Stimulated activated CD8-positive, alpha-beta memory T cell treated with anti-CD3 and anti-CD28 coated beads, Interleukin-12 subunit alpha, Interleukin-12 subunit beta, amount 100 ng/mL, for 24 hours (primary cell): ENCODE measurements at regions not wholly inside any gene's neighbourhood (a gene's known extent, or its start where the extent isn't known, plus 50 kb on each side); places are given as distances from the start of the nearest gene placed in this dataset.

Source experiments
- DNase-seq: peaks from one replicate; pipeline ENCODE4 v3.0.0-alpha.2; 2020; ENCODE audit errors: extremely low read depth

GRCh38 chr13:99823961-99824360 is 147.6 kb downstream of the ZIC5 start:
- no peak for DNase-seq

DNA sequence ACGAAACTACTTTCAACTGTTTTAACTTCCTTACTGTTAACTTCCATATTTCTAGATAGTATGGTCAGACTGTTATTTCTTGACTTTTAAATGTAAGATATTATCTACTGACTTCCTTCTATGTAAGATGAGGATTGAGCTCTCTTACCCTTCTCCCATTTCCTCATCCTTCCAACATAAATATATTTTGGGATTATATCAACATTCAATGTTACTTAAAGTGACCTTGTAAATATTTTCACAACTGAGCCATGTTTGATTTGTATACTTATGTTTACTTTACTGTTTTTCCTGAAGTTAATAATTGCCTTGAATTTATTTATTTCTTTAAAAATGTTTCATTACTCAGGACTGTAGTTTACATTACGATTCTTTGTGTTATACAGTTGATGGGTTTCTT is 148.7 kb downstream of the ZIC5 start:
- DNase-seq: no peak

- no peak for DNase-seq
These were observed 149.8 kb downstream of the ZIC5 start for GRCh38 chr13:99821741-99822140.

DNA sequence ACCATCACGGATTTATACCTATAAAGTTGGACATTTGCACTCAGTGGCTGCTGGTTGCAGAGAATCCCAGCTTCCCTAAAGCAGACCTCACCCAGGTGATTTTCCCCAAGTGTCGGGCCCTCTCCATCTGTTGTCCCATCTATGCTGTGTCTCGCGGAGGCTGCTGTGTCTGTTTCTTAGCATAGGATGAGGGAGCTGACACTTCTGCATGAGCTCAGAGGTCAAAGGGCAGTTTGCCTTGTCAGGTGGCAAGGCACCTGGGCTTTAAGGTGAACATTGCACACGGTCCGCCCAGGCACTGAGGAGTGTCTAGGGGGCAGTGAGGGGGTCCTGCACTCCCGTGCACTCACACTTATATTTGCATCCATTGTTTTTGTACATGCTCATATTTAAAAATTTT is 151.6 kb downstream of the ZIC5 start:
- no peak for DNase-seq

GRCh38 chr13:99816321-99816720 is 155.2 kb downstream of the ZIC5 start:
- no peak for DNase-seq

DNA sequence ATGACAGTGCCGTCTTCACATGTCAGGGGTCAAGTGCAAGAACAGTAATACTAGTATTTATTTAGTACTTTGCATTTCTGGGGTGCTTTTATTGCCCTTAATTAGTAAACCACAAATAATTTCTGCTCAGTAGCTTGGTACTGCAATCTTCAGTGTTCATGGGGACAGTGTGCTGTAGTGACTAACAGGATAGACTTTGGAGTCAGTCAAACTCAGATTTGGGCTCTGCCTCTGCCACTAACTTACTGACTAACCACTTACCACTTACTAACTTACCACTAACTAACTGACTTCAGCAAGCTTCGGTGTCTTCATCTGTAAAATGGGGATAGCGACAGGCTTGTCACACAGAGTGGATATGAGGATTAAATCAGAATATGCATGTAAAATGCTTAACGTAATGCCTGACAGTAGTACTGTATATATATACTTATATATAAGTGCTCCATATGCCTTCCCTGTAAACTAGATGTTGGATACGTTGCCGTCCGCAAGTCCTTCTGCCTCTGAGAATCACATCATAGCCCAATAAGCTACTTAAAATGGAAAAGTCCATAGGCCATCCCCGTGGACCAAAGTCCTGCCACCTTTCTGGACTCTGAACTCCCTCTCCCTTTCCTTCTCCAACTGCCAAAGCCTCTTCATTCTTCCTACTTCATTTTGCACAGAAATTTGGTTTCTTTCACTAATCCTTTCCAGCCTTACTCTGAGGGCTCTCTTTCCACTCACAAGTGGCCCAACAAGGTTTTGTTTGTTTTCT is 158.1 kb downstream of the ZIC5 start:
- DNase-seq: no peak

DNA sequence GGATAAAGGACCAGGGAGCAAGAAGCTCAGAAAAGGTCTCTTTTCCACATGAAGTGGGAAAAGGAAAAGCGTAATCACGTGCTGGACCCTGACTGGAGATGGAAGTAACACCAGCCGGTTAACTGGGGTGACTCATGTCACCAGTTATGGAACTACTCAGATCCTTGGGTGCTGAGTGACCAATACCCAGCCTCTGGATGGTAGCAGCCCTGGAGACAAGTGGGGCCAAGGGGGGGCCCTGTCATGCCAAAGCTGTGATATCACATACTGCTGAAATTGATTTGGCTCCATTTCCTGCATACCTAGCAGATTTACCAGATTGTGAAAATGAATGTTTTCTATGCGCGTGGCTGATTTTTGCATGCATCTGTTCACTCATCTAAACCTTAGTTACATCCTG is 158.9 kb downstream of the ZIC5 start:
- DNase-seq: no peak

DNA sequence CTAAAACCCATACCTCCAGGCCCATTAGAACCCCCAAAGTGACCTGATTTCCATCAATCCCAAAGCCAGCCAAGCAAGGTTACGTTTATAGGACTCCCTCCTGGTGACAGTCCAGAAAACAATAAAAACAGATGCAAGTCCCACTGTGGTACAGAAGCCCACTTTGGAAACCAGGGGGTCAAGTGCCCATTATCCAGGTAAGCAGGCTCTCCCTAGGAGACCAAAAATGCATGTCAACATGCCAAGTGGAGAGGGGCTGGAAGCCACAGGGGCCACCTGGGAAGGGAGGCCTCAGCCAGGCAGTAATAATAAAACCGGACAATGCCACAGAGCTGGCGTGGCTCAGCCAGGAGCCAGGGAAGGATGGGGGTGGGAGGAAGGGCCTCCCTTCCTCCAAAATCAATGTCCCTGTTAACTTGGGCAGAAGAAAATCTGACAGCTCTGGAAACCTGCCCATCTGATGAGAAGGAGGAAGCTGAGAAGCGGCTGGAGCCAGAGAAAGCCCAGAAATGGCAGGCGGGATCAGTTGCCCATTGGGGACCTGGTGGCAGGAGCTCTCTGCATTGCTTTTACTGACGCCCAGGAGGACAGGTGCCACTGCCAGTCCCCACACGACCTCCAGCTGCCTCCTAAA is 160.4 kb downstream of the ZIC5 start:
- no peak for DNase-seq

- no peak for DNase-seq
These were observed 161.6 kb downstream of the ZIC5 start for GRCh38 chr13:99809926-99810325.

- DNase-seq: no peak
These were observed 162.1 kb downstream of the ZIC5 start for GRCh38 chr13:99809496-99809895.

GRCh38 chr13:99808786-99809185 is 162.8 kb downstream of the ZIC5 start:
- no peak for DNase-seq

GRCh38 chr13:99806671-99807070 is 164.9 kb downstream of the ZIC5 start:
- DNase-seq: no peak

DNA sequence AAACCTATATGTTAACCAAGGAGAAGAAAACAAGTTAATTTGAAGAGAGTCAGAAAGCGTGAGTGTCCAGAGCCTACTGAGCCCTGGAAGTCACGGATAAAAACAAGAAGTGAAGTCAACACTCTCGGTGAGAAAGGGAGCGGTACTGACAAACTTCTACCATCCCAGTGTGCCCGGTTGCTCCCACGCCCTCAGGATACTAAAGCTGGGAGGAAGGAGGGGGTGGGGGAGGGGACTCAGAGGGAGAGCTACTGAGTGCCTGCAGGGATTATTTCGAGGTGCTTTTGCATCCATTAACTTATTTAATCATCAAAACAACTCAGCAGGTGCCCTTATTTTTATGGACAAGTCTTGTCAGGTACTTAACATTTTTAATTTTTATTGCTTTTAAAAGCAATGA is 166.2 kb downstream of the ZIC5 start:
- DNase-seq: no peak

DNA sequence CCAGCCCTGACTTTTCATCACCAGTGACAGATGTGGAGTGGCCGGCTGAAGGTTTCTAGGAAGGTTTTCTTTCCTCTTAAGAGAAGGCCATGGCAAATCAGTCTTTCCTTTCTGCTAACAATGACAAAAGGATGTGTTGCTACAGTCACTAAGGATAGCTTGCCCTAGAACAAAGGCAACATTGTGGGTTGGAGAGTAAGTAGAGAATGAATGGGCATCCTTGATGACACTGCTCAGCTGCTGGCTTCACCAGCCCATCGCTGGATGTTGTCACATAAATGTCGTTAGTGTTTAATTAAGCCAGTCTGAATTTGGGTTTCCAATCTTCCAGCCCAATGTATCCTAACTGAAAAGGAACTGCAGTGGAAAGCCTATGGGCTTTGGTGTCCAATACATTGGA is 168.4 kb downstream of the ZIC5 start:
- no peak for DNase-seq

GRCh38 chr13:99802416-99802815 is 169.2 kb downstream of the ZIC5 start:
- DNase-seq: no peak

- DNase-seq: no peak
These were observed 170.6 kb downstream of the ZIC5 start for GRCh38 chr13:99800951-99801350.

GRCh38 chr13:99800011-99800410 is 171.6 kb downstream of the ZIC5 start:
- DNase-seq: no peak

GRCh38 chr13:99798756-99799155 is 172.8 kb downstream of the ZIC5 start:
- DNase-seq: no peak

DNA sequence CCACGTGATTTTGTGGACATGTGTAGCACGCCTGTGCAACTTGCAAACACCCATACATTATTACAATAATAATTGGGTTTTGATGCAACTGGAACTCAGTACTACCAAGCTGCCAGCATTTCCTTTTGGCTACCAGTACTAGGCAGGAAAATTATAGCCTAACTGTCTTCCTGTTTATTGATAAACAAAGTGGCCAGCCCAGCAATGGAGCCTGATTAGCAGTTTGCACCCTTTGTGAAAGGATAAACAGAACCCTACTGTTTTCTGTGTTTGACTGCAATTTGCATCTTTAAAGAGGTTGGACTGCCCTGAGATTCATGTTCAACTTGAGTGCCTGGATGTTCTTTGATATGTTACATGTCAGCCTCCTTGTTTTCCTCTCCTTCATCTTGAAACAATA is 173.9 kb downstream of the ZIC5 start:
- no peak for DNase-seq

- no peak for DNase-seq
These were observed 175.3 kb downstream of the ZIC5 start for GRCh38 chr13:99796175-99796819.

DNA sequence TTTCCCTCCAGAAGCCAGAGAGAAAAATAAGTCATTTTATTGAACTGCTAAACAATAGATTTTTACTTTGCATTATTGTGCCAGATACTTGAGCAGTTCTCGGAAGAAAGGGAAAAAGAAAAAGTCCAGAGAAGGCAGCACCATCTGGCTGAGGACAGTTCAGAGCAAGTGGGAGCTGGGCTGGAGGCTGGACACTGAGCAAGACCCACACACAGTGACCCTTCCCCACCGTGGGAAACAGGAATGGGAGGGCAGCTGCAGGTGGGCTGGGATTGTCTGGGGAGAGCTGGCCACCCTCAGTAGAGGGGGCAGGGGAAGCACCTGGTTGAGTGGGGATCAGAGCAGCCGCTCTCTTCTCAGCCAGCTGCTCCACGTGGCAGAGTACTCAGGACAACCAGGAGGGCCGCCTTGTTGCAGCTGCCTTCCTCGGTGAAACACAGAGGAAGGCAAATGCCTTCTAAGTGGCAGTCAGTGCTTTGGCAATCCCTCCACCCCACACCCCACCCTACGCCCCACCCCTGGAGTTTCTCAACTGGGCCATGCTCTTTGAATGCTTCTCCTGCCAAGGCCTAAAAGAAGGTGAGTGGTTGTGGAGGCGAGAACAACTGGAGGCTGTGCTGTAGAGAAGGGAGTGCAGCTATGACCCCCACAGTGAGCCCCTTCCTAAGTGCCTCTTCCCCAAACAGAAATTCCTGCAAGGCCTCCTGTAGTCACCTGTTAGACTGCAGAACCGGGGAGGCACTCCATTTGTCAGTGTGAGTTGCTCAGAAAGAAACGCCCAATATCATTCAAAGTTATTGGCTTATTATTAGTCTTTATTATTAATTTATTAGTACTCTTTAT is 179.3 kb downstream of the ZIC5 start:
- no peak for DNase-seq

- no peak for DNase-seq
These were observed 188.9 kb downstream of the ZIC5 start for GRCh38 chr13:99782669-99783068.
